Prostate gland (tissue), 2 donors: ENCODE measurements at regions not wholly inside any gene's neighbourhood (a gene's known extent, or its start where the extent isn't known, plus 50 kb on each side); places are given as distances from the start of the nearest gene placed in this dataset.

Source experiments
- POLR2A ChIP-seq: fragments of 450-650 bp; IDR thresholded peaks from one replicate; pipeline ENCODE4 v1.6.1; 2016; ENCODE audit warnings: antibody characterized with exemption, mild to moderate bottlenecking
- TF ChIP-seq, protein P1 (sequence below), 4 experiments: fragments of 200-600 bp in 2 of 4; fragments of 450-650 bp in 2 of 4; sonication (generic) in 2 of 4; IDR thresholded peaks; 1 replicate in 3 of 4; 2 replicates in 1 of 4; pipeline ENCODE4 v1.5.1; 2016 to 2019; ENCODE audit warnings: antibody characterized with exemption in 4 of 4, mild to moderate bottlenecking in 2 of 4, moderate library complexity in 2 of 4

DNA sequence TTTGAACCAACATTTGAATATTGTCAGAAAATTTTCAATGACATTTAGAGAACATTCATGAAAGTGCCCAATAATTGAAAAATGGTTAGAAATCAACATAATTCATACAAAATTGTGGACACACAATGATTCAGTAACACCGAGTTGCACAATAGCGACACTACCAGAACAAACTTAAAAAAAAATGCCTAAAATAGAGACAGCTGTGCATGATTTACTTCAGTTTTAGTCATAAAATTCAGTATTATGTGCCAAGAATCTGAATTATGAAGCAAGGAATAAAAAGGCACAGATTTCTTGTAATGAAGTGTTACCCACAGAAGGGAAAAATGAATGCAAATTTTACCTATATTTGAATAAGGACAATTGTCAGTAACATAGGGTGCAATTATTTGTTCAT lies 396.0 kb downstream of the SEMA3D start:
- TF ChIP-seq, protein P1, sequence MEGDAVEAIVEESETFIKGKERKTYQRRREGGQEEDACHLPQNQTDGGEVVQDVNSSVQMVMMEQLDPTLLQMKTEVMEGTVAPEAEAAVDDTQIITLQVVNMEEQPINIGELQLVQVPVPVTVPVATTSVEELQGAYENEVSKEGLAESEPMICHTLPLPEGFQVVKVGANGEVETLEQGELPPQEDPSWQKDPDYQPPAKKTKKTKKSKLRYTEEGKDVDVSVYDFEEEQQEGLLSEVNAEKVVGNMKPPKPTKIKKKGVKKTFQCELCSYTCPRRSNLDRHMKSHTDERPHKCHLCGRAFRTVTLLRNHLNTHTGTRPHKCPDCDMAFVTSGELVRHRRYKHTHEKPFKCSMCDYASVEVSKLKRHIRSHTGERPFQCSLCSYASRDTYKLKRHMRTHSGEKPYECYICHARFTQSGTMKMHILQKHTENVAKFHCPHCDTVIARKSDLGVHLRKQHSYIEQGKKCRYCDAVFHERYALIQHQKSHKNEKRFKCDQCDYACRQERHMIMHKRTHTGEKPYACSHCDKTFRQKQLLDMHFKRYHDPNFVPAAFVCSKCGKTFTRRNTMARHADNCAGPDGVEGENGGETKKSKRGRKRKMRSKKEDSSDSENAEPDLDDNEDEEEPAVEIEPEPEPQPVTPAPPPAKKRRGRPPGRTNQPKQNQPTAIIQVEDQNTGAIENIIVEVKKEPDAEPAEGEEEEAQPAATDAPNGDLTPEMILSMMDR (IDR thresholded peaks at IDR 0.05), result no peak
- TF ChIP-seq POLR2A, result no peak
